OCI-LY1 (cell line): ENCODE measurements at regions not wholly inside any gene's neighbourhood (a gene's known extent, or its start where the extent isn't known, plus 50 kb on each side); places are given as distances from the start of the nearest gene placed in this dataset.

Experiments
- H2AFZ ChIP-seq: fragments of 200-600 bp; sonication (generic), shearing (Covaris generic); 2 replicates; pipeline ENCODE4 v1.6.0; 2014; ENCODE audit warnings: antibody characterized with exemption, mild to moderate bottlenecking, low read length
- H3F3A ChIP-seq: fragments of 200-600 bp; sonication (generic), shearing (Covaris generic); 2 replicates; pipeline ENCODE4 v1.6.0; 2014; ENCODE audit warnings: mild to moderate bottlenecking, antibody characterized with exemption, low read length, moderate library complexity; ENCODE audit not compliant: insufficient read depth
- H3K27ac ChIP-seq: fragments of 200-600 bp; sonication (generic); 2 replicates; pipeline ENCODE4 v1.5.1; 2014; ENCODE audit warnings: low read length, mixed run types, mild to moderate bottlenecking, low read depth; ENCODE audit not compliant: poor library complexity, severe bottlenecking
- H3K27me3 ChIP-seq: fragments of 200-600 bp; sonication (generic); 2 replicates; pipeline ENCODE4 v1.6.0; 2014; ENCODE audit warnings: antibody characterized with exemption, mild to moderate bottlenecking, low read length, moderate library complexity; ENCODE audit not compliant: insufficient read depth
- H3K36me3 ChIP-seq: fragments of 200-600 bp; sonication (generic); 2 replicates; pipeline ENCODE4 v1.6.1; 2014; ENCODE audit warnings: mild to moderate bottlenecking, antibody characterized with exemption, low read length, moderate library complexity, mixed read lengths; ENCODE audit not compliant: insufficient read depth
- H3K4me1 ChIP-seq: fragments of 200-600 bp; sonication (generic); 2 replicates; pipeline ENCODE4 v1.5.1; 2014; ENCODE audit warnings: mild to moderate bottlenecking, low read length, moderate library complexity; ENCODE audit not compliant: insufficient read depth, severe bottlenecking
- H3K4me2 ChIP-seq: fragments of 200-600 bp; sonication (generic), shearing (Covaris generic); 2 replicates; pipeline ENCODE4 v1.6.1; 2014; ENCODE audit warnings: low read length
- H3K4me3 ChIP-seq: fragments of 200-600 bp; sonication (generic); 2 replicates; pipeline ENCODE4 v1.5.1; 2014; ENCODE audit warnings: low read length, low read depth, mild to moderate bottlenecking, mixed read lengths; ENCODE audit not compliant: poor library complexity, severe bottlenecking
- H3K79me2 ChIP-seq: fragments of 200-600 bp; shearing (Covaris generic); 2 replicates; pipeline ENCODE4 v1.6.1; 2016; ENCODE audit warnings: mixed run types, low read length, mixed read lengths; ENCODE audit not compliant: insufficient read depth
- H3K9ac ChIP-seq: fragments of 200-600 bp; sonication (generic), shearing (Covaris generic); 2 replicates; pipeline ENCODE4 v1.6.1; 2014; ENCODE audit warnings: mild to moderate bottlenecking, low read length, mixed read lengths
- H3K9me2 ChIP-seq: fragments of 200-600 bp; sonication (generic), shearing (Covaris generic); 2 replicates; pipeline ENCODE4 v1.6.1; 2014; ENCODE audit warnings: low read depth, mild to moderate bottlenecking, low read length, mixed read lengths
- H3K9me3 ChIP-seq: fragments of 200-600 bp; shearing (Covaris generic); 2 replicates; pipeline ENCODE4 v1.6.1; 2014; ENCODE audit warnings: low read length, mixed read lengths
- H4K20me1 ChIP-seq: fragments of 200-600 bp; sonication (generic), shearing (Covaris generic); 2 replicates; pipeline ENCODE4 v1.6.0; 2016; ENCODE audit warnings: mild to moderate bottlenecking, low read length; ENCODE audit not compliant: insufficient read depth
- CTCF ChIP-seq: fragments of 200-600 bp; sonication (generic), shearing (Covaris generic); IDR thresholded peaks from 2 replicates; pipeline ENCODE4 v1.5.1; 2017; ENCODE audit warnings: mild to moderate bottlenecking, antibody characterized with exemption, low read length, moderate library complexity, mixed read lengths
- EZH2 ChIP-seq: fragments of 200-600 bp; sonication (generic), shearing (Covaris generic); IDR thresholded peaks from 2 replicates; pipeline ENCODE4 v1.8.0; 2017; ENCODE audit warnings: borderline replicate concordance, mixed run types, mild to moderate bottlenecking, antibody characterized with exemption, low read length, moderate library complexity, mixed read lengths

DNA sequence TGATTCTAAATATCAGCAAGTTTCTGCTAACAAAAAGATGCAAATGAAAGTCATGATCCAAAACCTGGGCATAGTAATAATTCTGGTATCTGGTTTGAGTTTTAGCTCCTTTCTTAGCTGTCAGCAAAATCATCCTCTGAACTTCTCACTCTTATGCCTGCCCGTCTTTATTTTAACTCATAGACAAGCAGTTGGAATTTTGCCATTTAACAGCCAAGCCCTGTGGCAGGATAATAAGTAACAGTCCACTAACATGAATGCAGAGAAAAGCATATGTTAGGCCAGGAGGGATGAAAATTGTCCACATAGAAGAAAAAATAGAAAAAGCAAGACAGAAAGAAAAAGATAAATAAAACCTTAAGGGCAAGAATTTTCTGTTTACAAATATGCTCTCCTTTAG, 170.0 kb upstream of the LAMA2 start:
- H3K27me3 ChIP-seq = no peaks in the 10 kb centered on the region
- TF ChIP-seq EZH2 (no peak), CTCF (no peak)
- H3K36me3 ChIP-seq = no peaks in the 10 kb centered on the region
- no peaks in the 10 kb centered on the region for H3K9me3 ChIP-seq
- H3K4me3 ChIP-seq = no peak overlapping the region
- no peak overlapping the region for H3K9ac ChIP-seq
- H3F3A ChIP-seq = no peaks in the 10 kb centered on the region
- H3K4me1 ChIP-seq = no peaks in the 10 kb centered on the region
- H3K27ac ChIP-seq = no peak overlapping the region
- H2AFZ ChIP-seq = no peak overlapping the region
- no peaks in the 10 kb centered on the region for H3K9me2 ChIP-seq
- H3K4me2 ChIP-seq = no peak overlapping the region
- H4K20me1 ChIP-seq = no peaks in the 10 kb centered on the region
- no peaks in the 10 kb centered on the region for H3K79me2 ChIP-seq

DNA sequence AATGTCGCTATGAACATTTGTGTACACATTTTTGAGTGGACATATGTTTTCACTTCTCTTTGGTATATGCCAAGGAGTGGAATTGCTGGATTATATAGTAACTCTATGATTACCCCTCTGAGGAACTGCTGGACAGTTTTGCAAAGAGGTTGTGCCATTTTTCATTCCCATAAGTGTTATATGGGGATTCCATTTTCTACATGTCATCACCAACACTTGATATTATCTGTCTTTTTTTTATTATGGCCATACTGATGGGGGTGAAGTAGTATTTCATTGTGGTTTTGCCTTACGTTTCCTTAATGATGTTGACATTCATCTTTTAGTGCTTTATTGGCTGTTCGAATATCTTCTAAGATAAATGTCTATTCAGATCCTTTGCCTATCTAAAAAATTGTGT, 171.8 kb upstream of the LAMA2 start:
- Histone ChIP-seq H3K79me2 (no peaks in the 10 kb centered on the region), H3F3A (no peaks in the 10 kb centered on the region), H3K4me2 (no peak overlapping the region), H3K36me3 (no peaks in the 10 kb centered on the region), H3K9me2 (no peaks in the 10 kb centered on the region), H3K9ac (no peak overlapping the region), H3K4me1 (no peaks in the 10 kb centered on the region), H3K9me3 (no peaks in the 10 kb centered on the region), H3K27ac (no peak overlapping the region), H3K4me3 (no peak overlapping the region), H4K20me1 (no peaks in the 10 kb centered on the region), H2AFZ (no peak overlapping the region), H3K27me3 (no peaks in the 10 kb centered on the region)
- TF ChIP-seq CTCF (no peak), EZH2 (no peak)

DNA sequence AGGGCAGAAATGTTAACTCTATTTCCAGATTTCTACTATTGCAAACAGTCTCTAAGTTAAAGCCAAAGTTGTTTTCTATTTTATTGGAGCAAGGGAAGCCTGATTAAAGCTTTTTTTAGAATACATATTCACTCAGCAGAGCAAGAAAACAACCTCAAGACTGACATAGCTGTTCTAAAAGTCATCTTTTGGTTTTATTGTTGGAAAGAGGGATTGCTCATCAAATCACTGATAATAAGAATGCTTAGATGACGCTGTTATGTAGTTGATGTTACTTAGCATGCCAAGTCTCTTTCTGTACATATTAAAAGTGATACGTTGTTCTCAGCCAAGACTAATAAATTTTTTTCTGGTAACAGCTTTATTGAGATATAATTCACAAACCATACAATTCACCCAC, 172.6 kb upstream of the LAMA2 start:
- no peaks in the 10 kb centered on the region for H3K4me1 ChIP-seq
- H3K9me3 ChIP-seq = no peaks in the 10 kb centered on the region
- no peaks in the 10 kb centered on the region for H3K36me3 ChIP-seq
- H3K9ac ChIP-seq = no peak overlapping the region
- no peaks in the 10 kb centered on the region for H3K9me2 ChIP-seq
- no peak overlapping the region for H3K4me3 ChIP-seq
- no peak overlapping the region for H3K27ac ChIP-seq
- H4K20me1 ChIP-seq = no peaks in the 10 kb centered on the region
- H3K27me3 ChIP-seq = no peaks in the 10 kb centered on the region
- no peaks in the 10 kb centered on the region for H3K79me2 ChIP-seq
- H3K4me2 ChIP-seq = no peak overlapping the region
- TF ChIP-seq CTCF (no peak), EZH2 (no peak)
- no peaks in the 10 kb centered on the region for H3F3A ChIP-seq
- H2AFZ ChIP-seq = no peak overlapping the region
